Left lung (tissue), 4 donors: ENCODE measurements at regions not wholly inside any gene's neighbourhood (a gene's known extent, or its start where the extent isn't known, plus 50 kb on each side); places are given as distances from the start of the nearest gene placed in this dataset.
A peak's percentile ranks its signal among the peaks of the same experiment; 100 is the strongest.

Experiments used
- ATAC-seq: fragments of 200-7000 bp; cut with Tn5 transposase; one replicate; pipeline ENCODE4 v1.9.1; 2020; ENCODE audit warnings: moderate library complexity
- DNase-seq, 4 donors: peaks; one replicate each; pipeline ENCODE4 v3.0.0-alpha.2; 2013 to 2020
- H3K27ac ChIP-seq, 2 donors: fragments of 200-600 bp; sonication (generic) in 1 of 2; one replicate each; pipeline versions ENCODE4 v1.5.0 to v1.8.0; 2020 to 2021
- H3K27me3 ChIP-seq, 2 donors: fragments of 200-600 bp; sonication (generic) in 1 of 2; one replicate each; pipeline versions ENCODE4 v1.5.0 to v1.8.0; 2020 to 2021
- H3K36me3 ChIP-seq, 2 donors: fragments of 200-600 bp; sonication (generic) in 1 of 2; one replicate each; pipeline versions ENCODE4 v1.5.0 to v1.8.0; 2020 to 2021
- H3K4me1 ChIP-seq, 2 donors: fragments of 200-600 bp; one replicate each; pipeline ENCODE4 v1.8.0; 2021
- H3K4me3 ChIP-seq, 2 donors: fragments of 200-600 bp; sonication (generic) in 1 of 2; one replicate each; pipeline versions ENCODE4 v1.5.0 to v1.8.0; 2020 to 2021; ENCODE audit warnings: mild to moderate bottlenecking in 1 of 2
- H3K9me3 ChIP-seq, 2 donors: fragments of 200-600 bp; sonication (generic) in 1 of 2; one replicate each; pipeline versions ENCODE4 v1.5.0 to v1.8.0; 2020 to 2021
- CTCF ChIP-seq, 2 donors: fragments of 200-600 bp; sonication (generic) in 1 of 2; IDR thresholded peaks; one replicate each; pipeline versions ENCODE4 v1.5.0 to v1.8.0; 2021; ENCODE audit warnings: antibody characterized with exemption in 2 of 2
- intact Hi-C, 2 donors: fragments of 100-400 bp; cut with DNase I; formaldehyde crosslinking; loops; one replicate each; pipeline versions ENCODE4 v1.11.2 to v1.14.2; 2022
- donor health status: DM: no; HTN: yes; CAD: no.
- donor health status: DM: no; HTN: no; CAD: no.

- Histone ChIP-seq H3K27ac (no peak overlapping the region), H3K36me3 (no peaks in the 10 kb centered on the region), H3K4me1 (no peaks in the 10 kb centered on the region), H3K27me3 (no peaks in the 10 kb centered on the region), H3K9me3 (no peaks in the 10 kb centered on the region), H3K4me3 (no peak overlapping the region)
- ATAC-seq (no peak), DNase-seq (no peak)
- TF ChIP-seq CTCF (IDR thresholded peaks at IDR 0.05), result no peak
- intact Hi-C loops, result no loop called here
Measured at GRCh38 chr2:221969830-221970144, 329.0 kb downstream of the PAX3 start.

DNA sequence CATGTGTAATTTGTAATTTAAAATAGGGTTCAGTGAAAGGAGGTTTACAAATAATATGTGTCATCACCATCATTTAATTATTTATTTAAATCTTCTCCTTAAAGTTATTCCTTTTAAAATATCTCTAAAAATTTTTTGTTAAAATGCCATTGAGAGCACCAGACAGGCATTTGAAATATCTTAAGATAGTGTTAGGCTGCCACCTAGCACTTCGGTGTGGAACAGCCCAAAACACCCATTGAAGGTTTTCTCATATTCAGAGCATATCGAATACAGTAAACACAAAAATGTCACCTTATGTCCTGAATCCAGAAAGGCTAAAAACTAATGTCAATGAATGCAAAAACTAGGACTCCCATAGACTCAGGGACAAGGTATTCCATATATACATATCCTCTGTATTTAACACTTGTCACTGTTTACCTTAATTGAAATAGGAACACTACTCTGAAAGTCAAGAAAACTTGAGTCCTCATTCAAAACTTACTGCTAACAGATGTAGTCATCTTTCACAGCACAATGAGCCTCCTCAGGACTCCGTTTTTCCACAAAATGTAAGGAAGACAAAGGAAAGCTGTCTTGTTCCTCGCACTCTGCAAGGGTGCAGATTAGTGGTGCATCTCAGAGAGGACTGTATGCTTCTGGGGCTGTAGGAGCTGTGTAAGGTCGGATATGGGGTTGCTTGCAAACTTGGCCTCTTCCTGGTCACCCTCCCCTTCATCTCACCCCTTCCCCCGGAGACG is 329.5 kb downstream of the PAX3 start:
- Histone ChIP-seq H3K4me1 (no peaks in the 10 kb centered on the region), H3K27me3 (no peaks in the 10 kb centered on the region), H3K4me3 (no peak overlapping the region), H3K27ac (no peak overlapping the region), H3K36me3 (no peaks in the 10 kb centered on the region), H3K9me3 (no peaks in the 10 kb centered on the region)
- peak; percentile 46 to 49 for TF ChIP-seq CTCF (IDR thresholded peaks at IDR 0.05)
- peak in 2 of 4 donors; percentile 31 to 57 for DNase-seq
- intact Hi-C loops, result no loop called here
- peak; percentile 90 for ATAC-seq

DNA sequence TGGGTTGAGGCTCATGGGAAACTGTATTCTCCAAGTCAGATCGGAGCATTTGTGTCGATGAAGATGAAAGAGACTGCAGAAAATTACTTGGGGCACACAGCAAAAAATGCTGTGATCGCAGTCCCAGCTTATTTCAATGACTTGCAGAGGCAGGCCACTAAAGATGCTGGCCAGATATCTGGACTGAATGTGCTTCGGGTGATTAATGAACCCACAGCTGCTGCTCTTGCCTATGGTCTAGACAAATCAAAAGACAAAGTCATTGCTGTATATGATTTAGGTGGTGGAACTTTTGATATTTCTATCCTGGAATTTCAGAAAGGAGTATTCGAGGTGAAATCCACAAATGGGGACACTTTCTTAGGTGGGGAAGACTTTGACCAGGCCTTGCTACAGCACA is 336.6 kb downstream of the PAX3 start:
- H3K4me1 ChIP-seq, result no peaks in the 10 kb centered on the region
- no peak for TF ChIP-seq CTCF (IDR thresholded peaks at IDR 0.05)
- H3K9me3 ChIP-seq, result no peaks in the 10 kb centered on the region
- no peaks in the 10 kb centered on the region for H3K27me3 ChIP-seq
- no peak overlapping the region for H3K27ac ChIP-seq
- ATAC-seq (no peak), DNase-seq (no peak)
- no peak overlapping the region for H3K4me3 ChIP-seq
- intact Hi-C loops, result no loop called here
- no peaks in the 10 kb centered on the region for H3K36me3 ChIP-seq

DNA sequence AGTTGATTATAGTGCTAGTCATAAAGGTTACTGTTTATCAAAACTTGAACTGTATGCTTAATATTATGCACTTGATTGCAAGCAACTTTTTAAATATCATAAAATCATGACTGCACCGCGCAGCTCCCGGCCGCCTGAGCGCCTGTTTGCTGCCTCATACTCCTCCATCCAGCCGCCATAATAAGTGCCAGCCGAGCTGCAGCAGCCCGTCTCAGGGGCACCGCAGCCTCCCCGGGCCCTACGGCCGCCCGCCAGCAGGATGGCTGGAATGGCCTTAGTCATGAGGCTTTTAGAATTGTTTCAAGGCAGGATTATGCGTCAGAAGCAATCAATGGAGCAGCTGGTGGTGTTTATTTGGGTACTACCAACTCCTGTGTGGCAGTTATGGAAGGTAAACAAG is 337.2 kb downstream of the PAX3 start:
- H3K4me1 ChIP-seq, result no peaks in the 10 kb centered on the region
- no peak for TF ChIP-seq CTCF (IDR thresholded peaks at IDR 0.05)
- no peak overlapping the region for H3K4me3 ChIP-seq
- no peaks in the 10 kb centered on the region for H3K36me3 ChIP-seq
- H3K9me3 ChIP-seq, result no peaks in the 10 kb centered on the region
- peak in 1 of 4 donors; percentile 61 for DNase-seq
- intact Hi-C loops, result no loop called here
- no peaks in the 10 kb centered on the region for H3K27me3 ChIP-seq
- no peak overlapping the region for H3K27ac ChIP-seq
- ATAC-seq, result no peak

GRCh38 chr2:221958224-221958623 is 340.6 kb downstream of the PAX3 start:
- DNase-seq, result no peak
- intact Hi-C loops, result no loop called here

More at GRCh38 chr2:221958224-221958623, 340.6 kb downstream of the PAX3 start:
- TF ChIP-seq CTCF (IDR thresholded peaks at IDR 0.05), result no peak
- Histone ChIP-seq H3K27ac (no peak overlapping the region), H3K36me3 (no peaks in the 10 kb centered on the region), H3K9me3 (no peaks in the 10 kb centered on the region), H3K4me1 (no peaks in the 10 kb centered on the region), H3K4me3 (no peak overlapping the region), H3K27me3 (no peaks in the 10 kb centered on the region)
- ATAC-seq, result no peak
